HEK293 (cell line): ENCODE measurements at regions not wholly inside any gene's neighbourhood (a gene's known extent, or its start where the extent isn't known, plus 50 kb on each side); places are given as distances from the start of the nearest gene placed in this dataset.

Experiments used
- CTCF ChIA-PET: fragments of 350-600 bp; formaldehyde crosslinking; extraction: SDS; loops from one replicate; lab custom pipeline; 2021; ENCODE audit warnings: antibody characterized with exemption; lab: Yijun Ruan, JAX
- POLR2A ChIA-PET: fragments of 300-600 bp; formaldehyde crosslinking; extraction: SDS; loops from one replicate; lab custom pipeline; 2020; ENCODE audit warnings: antibody characterized with exemption, inconsistent platforms; lab: Yijun Ruan, JAX
- H3K27ac ChIP-seq: fragments of 200-500 bp; sonication (Bioruptor generic); 2 replicates; pipeline ENCODE4 v1.5.1; 2014; ENCODE audit warnings: low read depth, low read length, control low read depth, inconsistent platforms; ENCODE audit errors: extremely low read depth
- H3K36me3 ChIP-seq, 2 experiments: fragments of 200-500 bp in 1 of 2; sonication (Bioruptor generic) in 1 of 2; 1 replicate in 1 of 2; 2 replicates in 1 of 2; pipeline ENCODE4 v1.5.1; 2014 to 2017; ENCODE audit warnings: inconsistent platforms in 2 of 2, low read length in 2 of 2; ENCODE audit not compliant: control insufficient read depth in 2 of 2, insufficient read depth in 1 of 2
- H3K4me1 ChIP-seq: fragments of 200-500 bp; sonication (Bioruptor generic); 2 replicates; pipeline ENCODE4 v1.5.1; 2014; ENCODE audit warnings: mild to moderate bottlenecking, low read length, inconsistent platforms; ENCODE audit not compliant: control insufficient read depth, insufficient read depth
- H3K4me3 ChIP-seq: 2 replicates; pipeline ENCODE4 v1.5.1; 2011; ENCODE audit warnings: low read depth, mild to moderate bottlenecking, control low read depth, low read length, moderate library complexity
- H3K9me3 ChIP-seq: fragments of 200-500 bp; sonication (Bioruptor generic); 2 replicates; pipeline ENCODE4 v1.5.1; 2014; ENCODE audit warnings: low read depth, low read length, inconsistent platforms; ENCODE audit not compliant: control insufficient read depth, insufficient read depth
- KLF16 ChIP-seq: fragments of 450-650 bp; formaldehyde crosslinking; IDR thresholded peaks from 2 replicates; pipeline ENCODE4 v1.5.1; 2017; ENCODE audit warnings: missing biosample characterization, missing genetic modification characterization
- KLF8 ChIP-seq: fragments of 450-650 bp; formaldehyde crosslinking; IDR thresholded peaks from 2 replicates; pipeline ENCODE4 v1.5.1; 2016; ENCODE audit warnings: missing biosample characterization, missing genetic modification characterization
- ZBTB7A ChIP-seq: fragments of 450-650 bp; formaldehyde crosslinking; IDR thresholded peaks from 2 replicates; pipeline ENCODE4 v1.5.1; 2016; ENCODE audit warnings: low read depth, missing biosample characterization, missing genetic modification characterization
- ZFP37 ChIP-seq: fragments of 450-650 bp; formaldehyde crosslinking; IDR thresholded peaks from 2 replicates; pipeline ENCODE4 v1.5.1; 2016; ENCODE audit warnings: missing biosample characterization, missing genetic modification characterization
- ZFP41 ChIP-seq: fragments of 450-650 bp; formaldehyde crosslinking; IDR thresholded peaks from 2 replicates; pipeline ENCODE4 v1.5.1; 2016; ENCODE audit warnings: missing biosample characterization, missing genetic modification characterization, borderline replicate concordance
- ZNF10 ChIP-seq: fragments of 450-650 bp; formaldehyde crosslinking; IDR thresholded peaks from 2 replicates; pipeline ENCODE4 v1.5.1; 2017; ENCODE audit warnings: missing biosample characterization, missing genetic modification characterization
- ZNF133 ChIP-seq: fragments of 450-650 bp; formaldehyde crosslinking; IDR thresholded peaks from 2 replicates; pipeline ENCODE4 v1.5.1; 2016; ENCODE audit warnings: missing biosample characterization, missing genetic modification characterization
- ZNF148 ChIP-seq: fragments of 450-650 bp; formaldehyde crosslinking; IDR thresholded peaks from 2 replicates; pipeline ENCODE4 v1.5.0; 2017; ENCODE audit warnings: missing biosample characterization, missing genetic modification characterization, borderline replicate concordance
- ZNF175 ChIP-seq: fragments of 450-650 bp; formaldehyde crosslinking; IDR thresholded peaks from 2 replicates; pipeline ENCODE4 v1.5.1; 2016; ENCODE audit warnings: missing biosample characterization, missing genetic modification characterization
- ZNF184 ChIP-seq: fragments of 450-650 bp; IDR thresholded peaks from 2 replicates; pipeline ENCODE4 v1.5.1; 2018; ENCODE audit warnings: missing biosample characterization, mild to moderate bottlenecking, missing genetic modification characterization
- ZNF223 ChIP-seq: fragments of 450-650 bp; formaldehyde crosslinking; IDR thresholded peaks from 2 replicates; pipeline ENCODE4 v1.5.1; 2016; ENCODE audit warnings: missing biosample characterization, missing genetic modification characterization
- ZNF239 ChIP-seq: fragments of 450-650 bp; formaldehyde crosslinking; IDR thresholded peaks from 2 replicates; pipeline ENCODE4 v1.5.1; 2016; ENCODE audit warnings: missing biosample characterization, missing genetic modification characterization
- ZNF302 ChIP-seq: fragments of 450-650 bp; formaldehyde crosslinking; IDR thresholded peaks from 2 replicates; pipeline ENCODE4 v1.5.1; 2016; ENCODE audit warnings: missing biosample characterization, missing genetic modification characterization, low read depth
- ZNF350 ChIP-seq: fragments of 450-650 bp; formaldehyde crosslinking; IDR thresholded peaks from 2 replicates; pipeline ENCODE4 v1.5.0; 2017; ENCODE audit warnings: missing biosample characterization, mild to moderate bottlenecking, missing genetic modification characterization
- ZNF404 ChIP-seq: fragments of 450-650 bp; formaldehyde crosslinking; IDR thresholded peaks from 2 replicates; pipeline ENCODE4 v1.5.1; 2017; ENCODE audit warnings: missing biosample characterization, missing genetic modification characterization
- ZNF514 ChIP-seq: fragments of 450-650 bp; formaldehyde crosslinking; IDR thresholded peaks from 2 replicates; pipeline ENCODE4 v1.5.1; 2016; ENCODE audit warnings: missing biosample characterization, missing genetic modification characterization
- ZNF544 ChIP-seq: fragments of 450-650 bp; formaldehyde crosslinking; IDR thresholded peaks from 2 replicates; pipeline ENCODE4 v1.5.0; 2017; ENCODE audit warnings: missing biosample characterization, missing genetic modification characterization
- ZNF571 ChIP-seq: fragments of 450-650 bp; formaldehyde crosslinking; IDR thresholded peaks from 2 replicates; pipeline ENCODE4 v1.5.0; 2017; ENCODE audit warnings: missing biosample characterization, missing genetic modification characterization
- ZSCAN5A ChIP-seq: fragments of 450-650 bp; formaldehyde crosslinking; IDR thresholded peaks from 2 replicates; pipeline ENCODE4 v1.5.1; 2016; ENCODE audit warnings: missing biosample characterization, missing genetic modification characterization
- ZXDB ChIP-seq: fragments of 450-650 bp; formaldehyde crosslinking; IDR thresholded peaks from 2 replicates; pipeline ENCODE4 v1.5.1; 2016; ENCODE audit warnings: missing biosample characterization, missing genetic modification characterization
- TF ChIP-seq, protein P1 (sequence below): fragments of 450-650 bp; formaldehyde crosslinking; IDR thresholded peaks from 2 replicates; pipeline ENCODE4 v1.5.1; 2016; ENCODE audit warnings: missing biosample characterization, missing genetic modification characterization, low read depth

DNA sequence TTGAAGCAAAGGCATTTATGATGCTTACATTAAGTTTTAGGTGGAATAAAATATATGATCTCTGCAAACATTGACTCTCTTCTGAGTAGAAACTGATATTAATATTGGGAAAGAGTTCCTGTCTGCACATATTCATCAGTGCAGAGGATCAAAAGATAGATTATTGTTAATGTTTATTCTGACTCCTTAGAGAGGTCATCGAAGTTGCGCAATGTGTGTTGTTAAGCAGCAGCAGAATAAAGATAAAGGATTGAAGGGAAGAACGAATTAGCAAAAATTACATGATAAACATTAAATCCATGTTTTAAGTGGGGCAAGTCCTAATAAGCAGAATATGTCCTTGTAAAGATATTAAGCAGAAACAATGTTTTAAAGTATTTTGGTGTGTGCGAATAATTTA is 72.6 kb upstream of the MBNL3 start:
- no peaks in the 10 kb centered on the region for H3K4me1 ChIP-seq
- no peak overlapping the region for H3K4me3 ChIP-seq
- POLR2A ChIA-PET = no interaction called here
- no peak overlapping the region for H3K27ac ChIP-seq
- CTCF ChIA-PET = interaction anchor here (0.7 kb wide), 1 partner anchor 1835 kb away, joined by 4 read pairs; no protein-coding TSS in a partner anchor
- no peaks in the 10 kb centered on the region for H3K36me3 ChIP-seq
- no peak for TF ChIP-seq ZFP37 (tag by site-specific recombination)
- no peaks in the 10 kb centered on the region for H3K9me3 ChIP-seq

DNA sequence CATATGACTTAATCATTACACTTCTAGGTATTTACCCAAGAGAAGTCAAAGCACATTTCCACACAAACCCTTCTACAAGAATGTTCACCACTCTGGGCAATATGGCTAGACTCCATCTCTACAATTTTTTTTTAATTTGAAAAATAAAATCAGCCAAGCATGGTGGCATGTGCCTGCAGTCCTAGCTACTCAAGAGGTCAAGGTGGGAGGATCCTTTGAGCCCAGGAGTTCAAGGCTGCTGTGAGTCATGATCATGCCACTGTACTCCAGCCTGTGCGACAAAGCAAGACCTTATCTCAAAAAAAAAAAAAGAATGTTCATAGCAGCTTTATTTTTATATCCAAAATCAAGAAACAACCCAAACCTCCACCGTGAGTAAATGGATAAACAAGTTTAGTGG is 70.3 kb upstream of the MBNL3 start:
- TF ChIP-seq ZNF175 (tag by site-specific recombination) (no peak), ZNF184 (no peak), KLF16 (tag by site-specific recombination) (no peak), KLF8 (tag by site-specific recombination) (no peak), ZNF514 (no peak), ZNF544 (tag by site-specific recombination) (no peak), ZNF148 (tag by site-specific recombination) (no peak), ZNF239 (tag by site-specific recombination) (no peak), ZSCAN5A (tag by site-specific recombination) (no peak), ZNF133 (tag by site-specific recombination) (no peak), ZXDB (no peak), ZNF302 (tag by site-specific recombination) (no peak), ZNF223 (tag by site-specific recombination) (no peak), ZNF404 (tag by site-specific recombination) (no peak), ZNF350 (tag by site-specific recombination) (no peak), ZNF10 (tag by site-specific recombination) (no peak), ZFP41 (no peak), ZBTB7A (tag by site-specific recombination) (no peak), ZNF571 (no peak)
- TF ChIP-seq, protein P1, sequence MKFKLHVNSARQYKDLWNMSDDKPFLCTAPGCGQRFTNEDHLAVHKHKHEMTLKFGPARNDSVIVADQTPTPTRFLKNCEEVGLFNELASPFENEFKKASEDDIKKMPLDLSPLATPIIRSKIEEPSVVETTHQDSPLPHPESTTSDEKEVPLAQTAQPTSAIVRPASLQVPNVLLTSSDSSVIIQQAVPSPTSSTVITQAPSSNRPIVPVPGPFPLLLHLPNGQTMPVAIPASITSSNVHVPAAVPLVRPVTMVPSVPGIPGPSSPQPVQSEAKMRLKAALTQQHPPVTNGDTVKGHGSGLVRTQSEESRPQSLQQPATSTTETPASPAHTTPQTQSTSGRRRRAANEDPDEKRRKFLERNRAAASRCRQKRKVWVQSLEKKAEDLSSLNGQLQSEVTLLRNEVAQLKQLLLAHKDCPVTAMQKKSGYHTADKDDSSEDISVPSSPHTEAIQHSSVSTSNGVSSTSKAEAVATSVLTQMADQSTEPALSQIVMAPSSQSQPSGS (tag by site-specific recombination) = no peak
- no peaks in the 10 kb centered on the region for H3K4me1 ChIP-seq
- no peaks in the 10 kb centered on the region for H3K9me3 ChIP-seq
- POLR2A ChIA-PET = no interaction called here
- no peak overlapping the region for H3K27ac ChIP-seq
- no peak overlapping the region for H3K4me3 ChIP-seq
- CTCF ChIA-PET = no interaction called here
- no peaks in the 10 kb centered on the region for H3K36me3 ChIP-seq
